ENCODE measurements at regions not wholly inside any gene's neighbourhood (a gene's known extent, or its start where the extent isn't known, plus 50 kb on each side); places are given as distances from the start of the nearest gene placed in this dataset.
"Not testable (repeated sequence)": the region's sequence is repeated elsewhere in the genome, so short reads cannot be mapped to it uniquely, and the experiment has no call there.

- no peak for ATAC-seq (replicated peaks)
- Mint-ChIP-seq H3K27me3 (no peaks in the 10 kb centered on the region), H3K9me3 (peaks cover 11 to 14% of the 10 kb centered on the region in 2 donors), H3K36me3 (ENCODE audit: insufficient read depth) (no peaks in the 10 kb centered on the region), H3K4me1 (ENCODE audit: low read depth in 2 of 2) (no peaks in the 10 kb centered on the region), H3K4me3 (no peak overlapping the region), H3K27ac (no peak overlapping the region)
- no peak for DNase-seq
These were observed 540.8 kb upstream of the SGO1 start for GRCh38 chr3:20726786-20727185.

GRCh38 chr3:20724241-20724640, 538.2 kb upstream of the SGO1 start:
- ATAC-seq (replicated peaks) (no peak), DNase-seq (no peak)
- Mint-ChIP-seq H3K9me3 (peaks cover 13 to 14% of the 10 kb centered on the region in 2 donors), H3K4me1 (ENCODE audit: low read depth in 2 of 2) (no peaks in the 10 kb centered on the region), H3K27ac (no peak overlapping the region), H3K36me3 (ENCODE audit: insufficient read depth) (no peaks in the 10 kb centered on the region), H3K4me3 (no peak overlapping the region), H3K27me3 (no peaks in the 10 kb centered on the region)

- H3K27ac Mint-ChIP-seq; H3K36me3 Mint-ChIP-seq (ENCODE audit: insufficient read depth); DNase-seq; ATAC-seq (replicated peaks); H3K4me3 Mint-ChIP-seq; H3K4me1 Mint-ChIP-seq (ENCODE audit: low read depth in 2 of 2); H3K27me3 Mint-ChIP-seq: not testable (repeated sequence)
- H3K9me3 Mint-ChIP-seq = peaks cover 8 to 17% of the 10 kb centered on the region in 2 donors
These were observed 530.4 kb upstream of the SGO1 start for GRCh38 chr3:20716425-20716824.

- Mint-ChIP-seq H3K27ac (no peak overlapping the region), H3K4me1 (ENCODE audit: low read depth in 2 of 2) (no peaks in the 10 kb centered on the region), H3K9me3 (peaks cover 6% of the 10 kb centered on the region in 2 donors), H3K27me3 (no peaks in the 10 kb centered on the region), H3K36me3 (ENCODE audit: insufficient read depth) (no peaks in the 10 kb centered on the region), H3K4me3 (no peak overlapping the region)
- ATAC-seq (replicated peaks) = no peak
- DNase-seq = no peak
These were observed 515.6 kb upstream of the SGO1 start for GRCh38 chr3:20701641-20702040.

GRCh38 chr3:20700714-20701113, 514.7 kb upstream of the SGO1 start:
- H3K4me3 Mint-ChIP-seq = no peak overlapping the region
- no peaks in the 10 kb centered on the region for H3K36me3 Mint-ChIP-seq (ENCODE audit: insufficient read depth)
- DNase-seq = no peak
- no peak overlapping the region for H3K27ac Mint-ChIP-seq
- H3K9me3 Mint-ChIP-seq = peaks cover 2 to 6% of the 10 kb centered on the region in 2 donors
- no peak for ATAC-seq (replicated peaks)
- no peaks in the 10 kb centered on the region for H3K4me1 Mint-ChIP-seq (ENCODE audit: low read depth in 2 of 2)
- no peaks in the 10 kb centered on the region for H3K27me3 Mint-ChIP-seq

DNA sequence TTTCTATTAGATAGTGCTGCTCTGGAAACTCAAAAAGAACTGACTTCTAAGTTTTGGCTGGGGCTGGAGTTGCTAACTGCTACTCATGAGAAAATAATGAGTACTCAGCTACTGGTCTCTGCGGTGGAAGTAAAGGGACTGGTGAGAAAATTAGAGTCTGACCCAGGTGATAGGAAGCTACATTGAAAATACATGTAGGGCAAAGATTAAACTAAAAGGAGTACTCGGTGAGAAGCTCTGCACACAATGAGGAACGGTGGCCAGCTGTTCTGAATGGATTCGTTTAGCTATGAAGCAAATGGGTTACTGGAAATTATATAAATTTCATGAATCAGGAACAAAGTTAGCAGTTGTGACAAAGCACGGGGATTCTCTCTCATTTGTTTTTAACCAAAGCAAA, 512.9 kb upstream of the SGO1 start:
- peaks cover 7 to 9% of the 10 kb centered on the region in 2 donors for H3K9me3 Mint-ChIP-seq
- H3K4me1 Mint-ChIP-seq (ENCODE audit: low read depth in 2 of 2) = no peaks in the 10 kb centered on the region
- ATAC-seq (replicated peaks) (no peak), DNase-seq (no peak)
- H3K27me3 Mint-ChIP-seq = no peaks in the 10 kb centered on the region
- H3K4me3 Mint-ChIP-seq = no peak overlapping the region
- no peaks in the 10 kb centered on the region for H3K36me3 Mint-ChIP-seq (ENCODE audit: insufficient read depth)
- no peak overlapping the region for H3K27ac Mint-ChIP-seq

- H3K9me3 Mint-ChIP-seq = peaks cover 7% of the 10 kb centered on the region in 2 donors
- no peak for ATAC-seq (replicated peaks)
- no peaks in the 10 kb centered on the region for H3K4me1 Mint-ChIP-seq (ENCODE audit: low read depth in 2 of 2)
- no peak for DNase-seq
- H3K27me3 Mint-ChIP-seq = no peaks in the 10 kb centered on the region
- H3K4me3 Mint-ChIP-seq = no peak overlapping the region
- no peaks in the 10 kb centered on the region for H3K36me3 Mint-ChIP-seq (ENCODE audit: insufficient read depth)
- H3K27ac Mint-ChIP-seq = no peak overlapping the region
These were observed 510.6 kb upstream of the SGO1 start for GRCh38 chr3:20696388-20697150.

DNA sequence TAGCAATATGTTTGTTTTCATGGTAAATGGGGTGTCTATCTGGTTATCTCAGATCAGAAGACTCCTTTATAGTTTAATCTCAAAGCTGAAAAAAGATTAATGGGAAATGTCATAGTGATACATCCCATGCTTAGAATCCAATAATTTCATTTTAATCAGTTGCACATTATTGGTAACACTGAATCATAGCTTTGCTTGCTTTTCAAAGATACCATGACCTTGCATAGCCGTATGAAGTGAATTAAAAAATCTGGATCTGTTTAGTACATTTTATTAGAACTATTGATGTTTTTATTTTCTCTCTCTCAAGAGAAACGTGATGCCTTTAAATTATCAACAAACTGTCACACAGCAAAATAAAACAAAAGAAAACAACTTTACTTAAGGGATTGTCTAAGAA, 506.7 kb upstream of the SGO1 start:
- Mint-ChIP-seq H3K27me3 (no peaks in the 10 kb centered on the region), H3K36me3 (ENCODE audit: insufficient read depth) (no peaks in the 10 kb centered on the region), H3K27ac (no peak overlapping the region), H3K4me1 (ENCODE audit: low read depth in 2 of 2) (no peaks in the 10 kb centered on the region), H3K9me3 (peaks cover 5 to 7% of the 10 kb centered on the region in 2 donors), H3K4me3 (no peak overlapping the region)
- no peak for ATAC-seq (replicated peaks)
- DNase-seq = no peak

DNA sequence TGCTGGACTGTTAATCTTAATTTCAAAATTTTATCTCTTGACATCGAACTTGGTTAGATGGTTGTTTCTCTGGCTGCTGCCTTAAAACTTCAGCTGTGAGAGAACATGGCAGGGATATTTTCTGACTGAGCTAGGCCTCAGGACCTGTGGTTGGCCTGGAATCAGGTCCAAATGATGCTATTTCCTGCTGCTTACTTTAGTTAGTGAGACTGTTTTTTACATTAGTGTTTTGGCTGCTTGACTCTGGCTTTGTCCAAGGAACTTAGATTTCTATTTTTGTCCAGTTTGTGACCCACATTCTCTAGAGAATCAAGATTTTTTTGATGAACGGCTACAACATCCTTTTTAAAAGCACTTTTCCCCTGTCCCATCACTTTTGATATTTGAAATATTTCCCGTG, 497.9 kb upstream of the SGO1 start:
- H3K4me3 Mint-ChIP-seq = no peak overlapping the region
- H3K9me3 Mint-ChIP-seq = peaks cover 9 to 30% of the 10 kb centered on the region in 2 donors
- H3K27me3 Mint-ChIP-seq = no peaks in the 10 kb centered on the region
- H3K27ac Mint-ChIP-seq = no peak overlapping the region
- no peak for ATAC-seq (replicated peaks)
- DNase-seq = no peak
- no peaks in the 10 kb centered on the region for H3K36me3 Mint-ChIP-seq (ENCODE audit: insufficient read depth)
- H3K4me1 Mint-ChIP-seq (ENCODE audit: low read depth in 2 of 2) = no peaks in the 10 kb centered on the region

DNA sequence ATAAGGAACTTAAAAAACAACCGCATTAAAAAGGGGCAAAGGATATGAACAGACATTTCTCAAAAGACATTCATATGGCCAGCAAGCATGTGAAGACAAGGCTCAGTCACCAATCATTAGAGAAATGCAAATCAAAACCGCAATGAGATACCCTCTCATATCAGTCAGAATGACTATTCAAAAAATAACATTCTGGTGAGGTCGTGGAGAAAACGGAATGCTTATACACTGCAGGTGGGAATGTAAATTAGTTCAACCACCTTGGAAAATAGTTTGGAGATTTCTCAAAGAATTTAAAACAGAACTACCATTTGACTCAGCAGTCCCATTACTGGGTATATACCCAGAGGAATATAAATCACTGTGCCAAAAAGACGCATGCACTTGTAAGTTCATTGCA, 496.6 kb upstream of the SGO1 start:
- Mint-ChIP-seq H3K9me3 (peaks cover 9 to 31% of the 10 kb centered on the region in 2 donors), H3K36me3 (ENCODE audit: insufficient read depth) (no peaks in the 10 kb centered on the region), H3K4me1 (ENCODE audit: low read depth in 2 of 2) (no peaks in the 10 kb centered on the region), H3K4me3 (no peak overlapping the region), H3K27ac (no peak overlapping the region), H3K27me3 (no peaks in the 10 kb centered on the region)
- DNase-seq = no peak
- ATAC-seq (replicated peaks) = no peak

DNA sequence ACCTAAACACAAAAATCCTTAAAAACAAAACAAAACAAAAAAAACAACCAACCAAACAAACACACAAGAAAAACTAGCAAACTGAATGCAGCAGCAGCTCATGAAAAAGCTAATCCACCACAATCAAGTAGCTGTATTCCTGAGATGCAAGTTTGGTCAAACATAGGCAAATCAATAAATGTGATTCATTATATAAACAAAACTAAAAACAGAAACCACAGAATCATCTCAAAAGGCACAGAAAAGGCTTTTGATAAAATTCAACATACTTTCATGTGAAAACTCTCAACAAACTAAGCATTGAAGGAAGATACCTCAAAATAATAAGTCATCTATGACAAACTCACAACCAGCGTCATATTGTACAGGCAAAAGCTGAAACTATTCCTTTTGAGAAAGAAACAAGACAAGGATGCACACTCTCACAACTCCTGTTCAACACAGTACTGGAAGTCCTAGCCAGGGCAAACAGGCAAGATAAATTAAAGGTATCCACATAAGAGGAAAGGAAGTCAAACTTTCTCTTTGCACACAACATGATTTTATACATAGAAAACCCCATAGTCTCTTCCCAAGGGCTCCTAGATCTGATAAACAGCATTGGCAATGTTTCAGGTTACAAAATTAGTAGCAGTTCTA, 495.1 kb upstream of the SGO1 start:
- no peak for DNase-seq
- H3K27ac Mint-ChIP-seq = peak overlapping the region in 1 of 2 donors; percentile 46

DNA sequence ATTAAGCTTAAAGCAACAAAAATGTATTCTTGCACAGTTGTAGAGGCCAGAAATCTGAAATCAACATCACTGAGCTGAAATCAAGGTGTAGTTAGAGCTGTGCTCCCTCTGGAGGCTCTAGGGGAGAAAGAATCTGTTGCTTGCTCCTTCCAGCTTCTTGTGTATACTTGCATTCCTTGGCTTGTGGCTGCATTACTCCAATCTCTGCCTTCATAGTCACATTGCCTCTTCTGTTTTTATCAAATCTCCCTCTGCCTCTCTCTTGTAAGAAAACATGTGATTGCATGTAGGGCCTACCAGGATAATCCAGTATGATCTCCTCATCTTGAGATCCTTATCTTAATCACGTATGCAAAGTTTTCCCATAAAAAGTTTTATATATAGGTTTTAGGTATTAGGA, 487.9 kb upstream of the SGO1 start:
- H3K4me3 Mint-ChIP-seq = no peak overlapping the region
- H3K36me3 Mint-ChIP-seq (ENCODE audit: insufficient read depth) = no peaks in the 10 kb centered on the region
- ATAC-seq (replicated peaks) (no peak), DNase-seq (no peak)
- no peaks in the 10 kb centered on the region for H3K4me1 Mint-ChIP-seq (ENCODE audit: low read depth in 2 of 2)
- no peaks in the 10 kb centered on the region for H3K27me3 Mint-ChIP-seq
- no peak overlapping the region for H3K27ac Mint-ChIP-seq
- peaks cover 1 to 8% of the 10 kb centered on the region in 2 donors for H3K9me3 Mint-ChIP-seq

More for the DNA sequence above, 495.1 kb upstream of the SGO1 start:
- no peak overlapping the region for H3K4me3 Mint-ChIP-seq
- ATAC-seq (replicated peaks) = no peak
- no peaks in the 10 kb centered on the region for H3K36me3 Mint-ChIP-seq (ENCODE audit: insufficient read depth)
- peaks cover 7 to 31% of the 10 kb centered on the region in 2 donors for H3K9me3 Mint-ChIP-seq
- H3K27me3 Mint-ChIP-seq = no peaks in the 10 kb centered on the region
- no peaks in the 10 kb centered on the region for H3K4me1 Mint-ChIP-seq (ENCODE audit: low read depth in 2 of 2)

- no peaks in the 10 kb centered on the region for H3K27me3 Mint-ChIP-seq
- H3K9me3 Mint-ChIP-seq = peaks cover 12% of the 10 kb centered on the region in 2 donors
- ATAC-seq (replicated peaks) = no peak
- no peak overlapping the region for H3K27ac Mint-ChIP-seq
- H3K4me1 Mint-ChIP-seq (ENCODE audit: low read depth in 2 of 2) = no peaks in the 10 kb centered on the region
- no peak overlapping the region for H3K4me3 Mint-ChIP-seq
- H3K36me3 Mint-ChIP-seq (ENCODE audit: insufficient read depth) = no peaks in the 10 kb centered on the region
- DNase-seq = no peak
These were observed 483.7 kb upstream of the SGO1 start for GRCh38 chr3:20669675-20670074.

GRCh38 chr3:20669184-20669583, 483.2 kb upstream of the SGO1 start:
- Mint-ChIP-seq H3K4me1 (ENCODE audit: low read depth in 2 of 2) (no peaks in the 10 kb centered on the region), H3K36me3 (ENCODE audit: insufficient read depth) (no peaks in the 10 kb centered on the region), H3K4me3 (no peak overlapping the region), H3K27me3 (no peaks in the 10 kb centered on the region), H3K9me3 (peaks cover 12% of the 10 kb centered on the region in 2 donors), H3K27ac (no peak overlapping the region)
- DNase-seq (no peak), ATAC-seq (replicated peaks) (no peak)
